A673 (cell line): ENCODE measurements at regions not wholly inside any gene's neighbourhood (a gene's known extent, or its start where the extent isn't known, plus 50 kb on each side); places are given as distances from the start of the nearest gene placed in this dataset.

Experiments used
- BruUV-seq: library from RNA; stranded (reverse); fragments of 400-500 nt; replicated peaks from 2 replicates; lab custom pipeline; 2021; lab: Mats Ljungman, UMichigan
- CTCF ChIA-PET: fragments of 300-600 bp; sonication (Branson Sonifier 250); formaldehyde crosslinking; loops from one replicate; lab custom pipeline; 2022; ENCODE audit warnings: antibody characterized with exemption; lab: Charles Lee
- POLR2A ChIA-PET: fragments of 300-600 bp; sonication (Branson Sonifier 250); formaldehyde crosslinking; loops from one replicate; lab custom pipeline; 2022; ENCODE audit warnings: antibody characterized with exemption; ENCODE audit not compliant: low non-redundant PET; lab: Charles Lee
- DNase-seq: peaks from one replicate; pipeline ENCODE4 v3.0.0-alpha.2; 2015; ENCODE audit warnings: low spot score
- H3K27ac ChIP-seq: fragments of 200-600 bp; sonication (generic); 2 replicates; pipeline ENCODE4 v1.5.1; 2016; ENCODE audit warnings: mixed run types, low read depth, mild to moderate bottlenecking, mixed read lengths, antibody characterized with exemption, low read length; ENCODE audit not compliant: poor library complexity, severe bottlenecking
- H3K27me3 ChIP-seq: fragments of 200-600 bp; sonication (generic); replicated peaks from 2 replicates; pipeline ENCODE4 v1.6.1; 2017; ENCODE audit warnings: mixed run types, low read depth, mild to moderate bottlenecking, mixed read lengths, antibody characterized with exemption, low read length; ENCODE audit not compliant: insufficient read depth, poor library complexity
- H3K36me3 ChIP-seq: fragments of 200-600 bp; sonication (generic); 2 replicates; pipeline ENCODE4 v1.6.1; 2016; ENCODE audit warnings: mixed run types, mild to moderate bottlenecking, mixed read lengths, antibody characterized with exemption, low read length; ENCODE audit not compliant: insufficient read depth, poor library complexity, severe bottlenecking
- H3K4me1 ChIP-seq: fragments of 200-600 bp; sonication (generic); 2 replicates; pipeline ENCODE4 v1.6.1; 2017; ENCODE audit warnings: mixed run types, mild to moderate bottlenecking, mixed read lengths, antibody characterized with exemption, low read length; ENCODE audit not compliant: insufficient read depth, poor library complexity, severe bottlenecking
- H3K4me3 ChIP-seq: fragments of 200-600 bp; sonication (generic); 2 replicates; pipeline ENCODE4 v1.5.1; 2016; ENCODE audit warnings: low read depth, mixed run types, mild to moderate bottlenecking, mixed read lengths, low read length; ENCODE audit not compliant: poor library complexity, severe bottlenecking
- H3K9me3 ChIP-seq: fragments of 200-600 bp; sonication (generic); 2 replicates; pipeline ENCODE4 v1.6.1; 2016; ENCODE audit warnings: mixed run types, low read depth, mild to moderate bottlenecking, mixed read lengths, antibody characterized with exemption, low read length; ENCODE audit not compliant: poor library complexity, severe bottlenecking
- EZH2 ChIP-seq: fragments of 200-600 bp; sonication (generic); IDR thresholded peaks from 2 replicates; pipeline ENCODE4 v1.6.1; 2017; ENCODE audit warnings: borderline replicate concordance, low read depth, mild to moderate bottlenecking, mixed read lengths, antibody characterized with exemption, low read length; ENCODE audit not compliant: poor library complexity, severe bottlenecking
- intact Hi-C: fragments of 100-400 bp; cut with micrococcal nuclease; formaldehyde crosslinking; loops from one replicate; pipeline ENCODE4 v1.10.0; 2022; ENCODE audit not compliant: unreplicated experiment
- TF ChIP-seq, protein P1 (sequence below): fragments of 300-800, 200-600 bp; sonication (generic); conservative IDR thresholded peaks from 2 replicates; pipeline ENCODE4 v1.5.1; 2017; ENCODE audit warnings: low read depth, mild to moderate bottlenecking, antibody characterized with exemption, low read length, moderate library complexity, mixed read lengths

DNA sequence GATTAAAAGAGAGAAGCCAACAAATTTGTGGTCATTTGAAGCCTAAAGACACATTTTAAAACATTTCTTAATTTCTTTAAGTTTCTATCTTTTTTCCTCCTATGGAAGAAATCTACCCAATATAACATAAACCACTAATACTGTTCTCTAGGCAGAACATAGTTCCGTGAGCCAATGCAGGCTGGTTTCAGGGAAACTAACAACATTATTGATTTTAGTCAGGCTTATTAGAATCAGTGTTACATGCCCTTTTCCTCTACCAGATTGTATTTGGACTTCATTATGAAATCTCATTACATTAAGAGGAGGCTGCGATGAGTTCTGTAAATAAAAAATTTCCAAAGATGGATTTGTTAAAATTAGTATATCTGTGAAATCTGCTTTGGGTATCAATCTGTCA lies 249.9 kb downstream of the PTBP2 start:
- CTCF ChIA-PET = no interaction called here
- H3K36me3 ChIP-seq = no peaks in the 10 kb centered on the region
- POLR2A ChIA-PET = no interaction called here
- no peaks in the 10 kb centered on the region for H3K9me3 ChIP-seq
- TF ChIP-seq, protein P1, sequence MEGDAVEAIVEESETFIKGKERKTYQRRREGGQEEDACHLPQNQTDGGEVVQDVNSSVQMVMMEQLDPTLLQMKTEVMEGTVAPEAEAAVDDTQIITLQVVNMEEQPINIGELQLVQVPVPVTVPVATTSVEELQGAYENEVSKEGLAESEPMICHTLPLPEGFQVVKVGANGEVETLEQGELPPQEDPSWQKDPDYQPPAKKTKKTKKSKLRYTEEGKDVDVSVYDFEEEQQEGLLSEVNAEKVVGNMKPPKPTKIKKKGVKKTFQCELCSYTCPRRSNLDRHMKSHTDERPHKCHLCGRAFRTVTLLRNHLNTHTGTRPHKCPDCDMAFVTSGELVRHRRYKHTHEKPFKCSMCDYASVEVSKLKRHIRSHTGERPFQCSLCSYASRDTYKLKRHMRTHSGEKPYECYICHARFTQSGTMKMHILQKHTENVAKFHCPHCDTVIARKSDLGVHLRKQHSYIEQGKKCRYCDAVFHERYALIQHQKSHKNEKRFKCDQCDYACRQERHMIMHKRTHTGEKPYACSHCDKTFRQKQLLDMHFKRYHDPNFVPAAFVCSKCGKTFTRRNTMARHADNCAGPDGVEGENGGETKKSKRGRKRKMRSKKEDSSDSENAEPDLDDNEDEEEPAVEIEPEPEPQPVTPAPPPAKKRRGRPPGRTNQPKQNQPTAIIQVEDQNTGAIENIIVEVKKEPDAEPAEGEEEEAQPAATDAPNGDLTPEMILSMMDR = no peak
- intact Hi-C loops = loop anchor here (10.0 kb wide), 1 partner anchor 1483 kb away; no protein-coding TSS in a partner anchor
- no peaks in the 10 kb centered on the region for H3K27me3 ChIP-seq
- H3K4me3 ChIP-seq = no peak overlapping the region
- no peak for DNase-seq
- BruUV-seq = no TSS peak
- H3K27ac ChIP-seq = no peak overlapping the region
- H3K4me1 ChIP-seq = peaks cover 28% of the 10 kb centered on the region

GRCh38 chr1:96971849-96972602 lies 250.4 kb downstream of the PTBP2 start:
- ChIA-PET CTCF (no interaction called here), POLR2A (no interaction called here)
- Histone ChIP-seq H3K27me3 (no peaks in the 10 kb centered on the region), H3K36me3 (no peaks in the 10 kb centered on the region), H3K4me3 (no peak overlapping the region), H3K4me1 (peaks cover 26% of the 10 kb centered on the region), H3K27ac (no peak overlapping the region), H3K9me3 (no peaks in the 10 kb centered on the region)
- TF ChIP-seq EZH2 = no peak
- TF ChIP-seq, protein P1 = no peak
- intact Hi-C loops = loop anchor here (10.0 kb wide), 1 partner anchor 1483 kb away; no protein-coding TSS in a partner anchor
- no peak for DNase-seq
- BruUV-seq = no TSS peak

DNA sequence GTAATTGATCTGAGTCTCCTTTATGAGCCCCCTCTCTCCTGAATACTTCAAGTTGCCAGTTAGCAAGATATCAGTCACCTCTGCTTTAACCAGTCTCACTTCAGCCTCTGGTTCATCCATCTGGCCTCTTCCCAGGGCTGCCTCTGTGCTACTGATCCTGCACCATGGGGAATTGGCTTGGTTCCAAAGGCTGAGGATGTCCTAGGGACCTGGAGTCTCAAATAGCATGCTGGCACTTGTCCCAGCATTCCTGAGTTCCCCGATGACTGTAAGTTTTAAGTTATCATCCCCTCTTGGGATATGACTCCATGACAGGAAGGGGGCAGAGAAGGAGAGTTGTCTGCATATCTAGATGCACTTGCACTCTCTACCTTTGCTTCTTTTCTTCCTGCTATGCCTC lies 252.0 kb downstream of the PTBP2 start:
- ChIA-PET POLR2A (no interaction called here), CTCF (interaction anchor here (0.6 kb wide), 1 partner anchor 1531 kb away, joined by 5 read pairs; no protein-coding TSS in a partner anchor)
- no peak for TF ChIP-seq EZH2
- TF ChIP-seq, protein P1 = no peak
- BruUV-seq = no TSS peak
- intact Hi-C loops = loop anchor here (10.0 kb wide), 1 partner anchor 1481 kb away; no protein-coding TSS in a partner anchor
- Histone ChIP-seq H3K4me1 (peaks cover 25% of the 10 kb centered on the region), H3K36me3 (no peaks in the 10 kb centered on the region), H3K27ac (no peak overlapping the region), H3K9me3 (no peaks in the 10 kb centered on the region), H3K4me3 (no peak overlapping the region), H3K27me3 (no peaks in the 10 kb centered on the region)
- peak; percentile 81 for DNase-seq
